KMS-11 (cell line): ENCODE measurements at regions not wholly inside any gene's neighbourhood (a gene's known extent, or its start where the extent isn't known, plus 50 kb on each side); places are given as distances from the start of the nearest gene placed in this dataset.

Experiments used
- H2AFZ ChIP-seq: fragments of 200-600 bp; sonication (generic); 2 replicates; pipeline ENCODE4 v1.6.1; 2016; ENCODE audit warnings: antibody characterized with exemption, mixed run types, low read depth
- H3K27ac ChIP-seq: fragments of 200-600 bp; sonication (generic); 2 replicates; pipeline ENCODE4 v1.6.1; 2016; ENCODE audit warnings: mild to moderate bottlenecking, mixed run types
- H3K27me3 ChIP-seq: fragments of 200-600 bp; sonication (generic); 2 replicates; pipeline ENCODE4 v1.6.1; 2017; ENCODE audit warnings: mild to moderate bottlenecking, low read depth, mixed run types, moderate library complexity; ENCODE audit not compliant: insufficient read depth
- H3K36me3 ChIP-seq: fragments of 200-600 bp; sonication (generic); 2 replicates; pipeline ENCODE4 v1.6.1; 2017; ENCODE audit warnings: mild to moderate bottlenecking, mixed run types; ENCODE audit not compliant: insufficient read depth
- H3K4me1 ChIP-seq: fragments of 200-600 bp; sonication (generic); 2 replicates; pipeline ENCODE4 v1.6.1; 2016; ENCODE audit warnings: mild to moderate bottlenecking, low read depth, mixed run types; ENCODE audit not compliant: poor library complexity, severe bottlenecking
- H3K4me2 ChIP-seq: fragments of 200-600 bp; sonication (generic); 2 replicates; pipeline ENCODE4 v1.7.0; 2016; ENCODE audit warnings: mild to moderate bottlenecking, mixed run types
- H3K4me3 ChIP-seq: fragments of 200-600 bp; sonication (generic); IDR thresholded peaks from 2 replicates; pipeline ENCODE4 v1.6.1; 2017; ENCODE audit warnings: low read depth, low read length, mixed read lengths; ENCODE audit not compliant: insufficient read depth
- H3K79me2 ChIP-seq: fragments of 200-600 bp; sonication (generic); 2 replicates; pipeline ENCODE4 v1.6.1; 2016; ENCODE audit warnings: low read depth, mixed run types; ENCODE audit not compliant: insufficient read depth
- H3K9ac ChIP-seq: fragments of 200-600 bp; sonication (generic); 2 replicates; pipeline ENCODE4 v1.6.1; 2016; ENCODE audit warnings: mild to moderate bottlenecking, mixed run types
- H4K20me1 ChIP-seq: fragments of 200-600 bp; sonication (generic); 2 replicates; pipeline ENCODE4 v1.6.1; 2016; ENCODE audit warnings: mild to moderate bottlenecking, mixed run types; ENCODE audit not compliant: insufficient read depth
- CTCF ChIP-seq: fragments of 200-600 bp; sonication (generic); conservative IDR thresholded peaks from 2 replicates; pipeline ENCODE4 v1.6.1; 2017; ENCODE audit warnings: low read depth, mild to moderate bottlenecking, antibody characterized with exemption, low read length, moderate library complexity, mixed read lengths

GRCh38 chr7:109266610-109267009, 696.9 kb downstream of the DNAJB9 start:
- Histone ChIP-seq H3K79me2 (no peaks in the 10 kb centered on the region), H3K9ac (no peak overlapping the region), H3K36me3 (no peaks in the 10 kb centered on the region), H3K27ac (no peak overlapping the region), H2AFZ (no peak overlapping the region), H3K27me3 (no peaks in the 10 kb centered on the region), H3K4me3 (no peak overlapping the region), H4K20me1 (no peaks in the 10 kb centered on the region), H3K4me2 (no peak overlapping the region), H3K4me1 (no peaks in the 10 kb centered on the region)
- no peak for TF ChIP-seq CTCF

- no peak for TF ChIP-seq CTCF
- Histone ChIP-seq H4K20me1 (no peaks in the 10 kb centered on the region), H3K36me3 (no peaks in the 10 kb centered on the region), H3K4me3 (no peak overlapping the region), H3K79me2 (no peaks in the 10 kb centered on the region), H2AFZ (no peak overlapping the region), H3K27me3 (no peaks in the 10 kb centered on the region), H3K4me1 (no peaks in the 10 kb centered on the region), H3K27ac (no peak overlapping the region), H3K9ac (no peak overlapping the region), H3K4me2 (no peak overlapping the region)
Observed at GRCh38 chr7:109276348-109276747, 706.7 kb downstream of the DNAJB9 start.

- no peak for TF ChIP-seq CTCF
- Histone ChIP-seq H3K4me1 (no peaks in the 10 kb centered on the region), H3K79me2 (no peaks in the 10 kb centered on the region), H2AFZ (no peak overlapping the region), H4K20me1 (no peaks in the 10 kb centered on the region), H3K27me3 (no peaks in the 10 kb centered on the region), H3K27ac (no peak overlapping the region), H3K4me3 (no peak overlapping the region), H3K9ac (no peak overlapping the region), H3K4me2 (no peak overlapping the region), H3K36me3 (no peaks in the 10 kb centered on the region)
Observed at GRCh38 chr7:109282726-109283125, 713.1 kb downstream of the DNAJB9 start.

GRCh38 chr7:109284943-109285342, 715.3 kb downstream of the DNAJB9 start:
- no peak for TF ChIP-seq CTCF
- no peaks in the 10 kb centered on the region for H3K79me2 ChIP-seq
- H3K27ac ChIP-seq: no peak overlapping the region
- no peaks in the 10 kb centered on the region for H3K36me3 ChIP-seq
- H2AFZ ChIP-seq: no peak overlapping the region
- H3K4me3 ChIP-seq: no peak overlapping the region
- H3K4me2 ChIP-seq: no peak overlapping the region
- H4K20me1 ChIP-seq: no peaks in the 10 kb centered on the region
- no peak overlapping the region for H3K9ac ChIP-seq
- no peaks in the 10 kb centered on the region for H3K4me1 ChIP-seq
- no peaks in the 10 kb centered on the region for H3K27me3 ChIP-seq

DNA sequence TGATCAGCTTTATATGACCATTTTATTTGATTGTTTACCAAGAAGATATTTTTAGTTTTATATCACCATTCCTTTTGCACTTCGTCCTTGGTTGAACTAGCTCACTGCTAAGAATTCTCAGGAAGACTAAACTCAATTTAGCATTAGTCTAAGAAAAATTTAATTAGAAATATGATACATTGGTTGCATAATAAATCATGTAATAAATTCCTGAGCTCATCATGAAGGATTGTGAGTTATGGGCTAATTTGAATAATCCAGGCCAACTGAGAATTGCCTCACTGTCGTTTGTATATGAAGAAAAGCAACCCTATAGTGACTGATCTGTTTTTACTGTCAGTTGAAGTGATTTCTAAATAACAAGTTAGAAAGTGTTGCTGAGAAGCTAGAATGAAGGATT, 725.5 kb downstream of the DNAJB9 start:
- Histone ChIP-seq H2AFZ (no peak overlapping the region), H3K27me3 (no peaks in the 10 kb centered on the region), H3K79me2 (no peaks in the 10 kb centered on the region), H3K36me3 (no peaks in the 10 kb centered on the region), H3K4me2 (no peak overlapping the region), H3K4me3 (no peak overlapping the region), H3K9ac (no peak overlapping the region), H3K27ac (no peak overlapping the region), H4K20me1 (no peaks in the 10 kb centered on the region), H3K4me1 (no peaks in the 10 kb centered on the region)
- no peak for TF ChIP-seq CTCF
